Urothelium cell line (cell line): ENCODE measurements at regions not wholly inside any gene's neighbourhood (a gene's known extent, or its start where the extent isn't known, plus 50 kb on each side); places are given as distances from the start of the nearest gene placed in this dataset.

Experiments used
- DNase-seq: peaks from one replicate; pipeline ENCODE4 v3.0.0; 2011; ENCODE audit warnings: low spot score, mixed read lengths
- FAIRE-seq: peaks from 2 replicates; lab custom pipeline; 2011; peaks lifted over from hg19 to GRCh38; lab: Jason Lieb, UNC

DNA sequence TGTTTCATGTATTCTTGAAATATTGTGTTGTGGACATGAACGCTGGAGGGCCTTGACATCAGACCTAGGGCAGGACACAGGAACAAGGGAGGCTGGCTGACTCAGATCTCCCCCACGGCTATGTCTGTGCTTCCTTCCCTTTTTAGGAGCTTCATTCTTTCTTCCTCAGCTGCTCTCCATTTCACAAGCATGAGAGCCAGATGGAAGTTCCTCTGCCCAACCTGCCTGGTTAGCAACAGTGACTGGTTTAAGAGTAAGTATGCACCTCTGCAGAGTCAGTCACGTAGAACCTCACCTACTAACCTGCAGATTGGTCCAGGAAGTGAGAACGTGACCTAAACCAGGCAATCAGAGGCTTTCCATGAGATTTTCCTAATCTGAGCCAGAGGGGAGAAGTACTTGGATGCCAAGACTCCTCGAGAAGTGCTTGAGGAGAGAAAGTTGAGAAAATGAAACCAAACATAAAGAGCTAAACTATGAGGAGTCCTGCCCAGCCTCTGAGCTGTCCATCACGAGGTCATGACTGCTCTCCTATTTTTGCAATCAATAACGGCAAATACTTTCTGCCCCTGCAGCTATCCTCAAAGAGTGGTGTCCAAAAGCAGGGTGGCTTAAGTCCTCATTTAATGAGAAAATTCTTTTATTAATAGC, 465.2 kb upstream of the CITED2 start:
- FAIRE-seq (no peak), DNase-seq (no peak)

GRCh38 chr6:139834232-139834631, 459.8 kb upstream of the CITED2 start:
- FAIRE-seq, result no peak
- no peak for DNase-seq

DNA sequence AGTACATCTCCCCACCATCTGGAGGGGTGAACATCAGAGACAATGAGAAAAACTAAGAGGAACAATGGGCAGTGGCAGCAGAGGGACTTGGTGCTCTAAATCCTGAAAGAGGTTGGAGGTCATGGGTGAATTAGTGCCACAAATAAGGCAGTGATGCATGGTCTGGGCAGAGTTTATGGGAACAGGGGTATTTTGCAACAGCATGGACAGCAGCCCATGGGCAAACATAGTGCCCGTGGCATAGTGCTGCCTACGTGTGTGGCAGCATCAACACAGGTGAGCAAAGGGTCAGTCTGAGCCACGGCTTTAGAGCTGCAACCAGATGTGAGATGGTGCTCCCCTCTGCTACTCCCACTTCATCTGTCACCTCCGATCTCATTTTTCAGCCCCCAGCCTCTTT, 459.1 kb upstream of the CITED2 start:
- DNase-seq (no peak), FAIRE-seq (no peak)

GRCh38 chr6:139832493-139833305, 458.3 kb upstream of the CITED2 start:
- DNase-seq, result no peak
- FAIRE-seq, result no peak

DNA sequence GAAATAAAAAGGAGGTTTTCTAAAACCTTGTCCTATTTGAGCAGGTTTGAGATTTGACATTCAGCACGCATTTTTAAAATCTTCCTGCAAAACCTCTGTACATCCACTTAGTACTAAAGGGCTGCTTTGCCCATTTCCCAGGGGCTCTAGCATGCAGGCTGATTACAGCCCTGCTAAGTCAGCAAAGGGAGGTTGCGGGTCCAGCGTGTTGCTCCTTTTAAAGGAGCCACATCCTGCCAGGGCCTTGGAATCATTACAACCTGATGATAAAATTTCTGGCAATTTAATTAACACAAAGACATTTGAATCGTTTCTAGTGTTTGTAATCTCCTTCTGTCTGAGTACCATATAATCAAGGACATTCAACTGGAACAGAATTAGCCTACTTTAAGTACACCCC, 455.1 kb upstream of the CITED2 start:
- DNase-seq, result no peak
- no peak for FAIRE-seq

DNA sequence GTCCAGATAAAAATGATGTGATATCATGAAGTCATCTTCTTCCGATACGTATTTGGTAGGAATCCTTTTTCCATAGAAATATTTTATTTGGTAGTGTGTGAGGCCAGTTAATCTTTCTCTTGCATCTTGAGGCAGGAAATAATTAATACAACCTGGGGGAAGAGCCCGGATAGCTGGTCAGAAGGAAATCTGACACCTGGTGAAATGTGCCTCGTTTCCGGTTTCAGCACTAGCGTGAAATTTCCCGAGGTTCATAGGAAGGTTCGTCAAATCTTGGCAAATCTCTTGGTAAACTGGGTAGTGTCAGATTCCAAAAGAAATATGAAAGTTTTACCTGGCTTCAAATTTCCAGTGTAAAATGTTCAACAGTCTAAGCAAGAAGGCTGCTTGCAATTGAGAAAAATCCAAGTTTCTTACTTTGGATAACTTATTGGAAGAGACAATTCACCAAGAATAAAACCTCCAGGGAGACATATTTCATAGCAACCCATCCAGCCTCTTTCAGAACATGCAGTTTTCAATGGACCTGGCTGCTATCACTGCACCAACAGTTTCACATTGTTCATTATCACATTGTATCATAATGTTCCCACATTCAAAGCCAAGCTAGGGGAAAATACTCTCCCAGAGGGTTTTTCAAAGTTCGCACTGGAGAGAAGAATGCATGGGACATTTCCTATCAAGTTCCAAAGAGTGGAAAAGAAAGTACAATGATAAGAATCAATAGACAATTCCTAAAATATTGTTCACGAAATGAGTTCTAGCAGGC, 454.5 kb upstream of the CITED2 start:
- FAIRE-seq (no peak), DNase-seq (no peak)

- no peak for FAIRE-seq
Observed at GRCh38 chr6:139825935-139826374, 451.5 kb upstream of the CITED2 start.

DNA sequence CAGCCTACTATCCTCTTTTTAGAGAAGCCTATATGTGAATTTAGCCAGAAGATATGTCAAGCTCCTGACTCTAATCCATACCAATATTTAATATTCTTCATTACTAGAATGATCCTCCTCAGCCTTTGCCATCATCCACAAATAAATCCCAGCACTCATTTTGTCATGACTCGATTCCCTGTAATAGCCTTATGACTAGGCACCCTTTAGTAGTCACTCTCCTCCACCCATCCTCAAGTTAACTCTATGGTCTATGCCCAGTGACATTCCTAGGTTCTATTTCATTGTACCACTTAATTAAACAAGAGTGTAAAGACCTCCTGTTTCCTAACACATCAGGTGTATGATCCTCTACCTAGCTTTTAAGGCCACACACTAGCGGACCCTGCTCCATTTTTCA, 450.4 kb upstream of the CITED2 start:
- no peak for FAIRE-seq
- DNase-seq, result no peak

More at GRCh38 chr6:139825935-139826374, 451.5 kb upstream of the CITED2 start:
- no peak for DNase-seq

DNA sequence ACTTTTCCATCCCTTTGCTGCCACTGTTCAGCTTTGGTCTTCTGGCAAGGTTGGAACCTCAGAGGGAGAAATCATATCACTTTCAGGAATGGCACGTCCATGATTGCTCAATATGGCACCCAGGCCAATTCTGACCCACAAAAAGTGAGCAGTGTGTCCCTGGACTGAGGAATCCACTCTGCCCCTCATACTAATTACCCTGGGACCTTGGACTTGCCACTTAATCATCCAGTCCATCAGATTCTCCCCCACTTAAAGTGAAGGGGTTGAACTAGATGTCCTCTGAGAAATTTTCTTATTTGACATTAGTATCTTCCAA, 449.3 kb upstream of the CITED2 start:
- DNase-seq (no peak), FAIRE-seq (no peak)

DNA sequence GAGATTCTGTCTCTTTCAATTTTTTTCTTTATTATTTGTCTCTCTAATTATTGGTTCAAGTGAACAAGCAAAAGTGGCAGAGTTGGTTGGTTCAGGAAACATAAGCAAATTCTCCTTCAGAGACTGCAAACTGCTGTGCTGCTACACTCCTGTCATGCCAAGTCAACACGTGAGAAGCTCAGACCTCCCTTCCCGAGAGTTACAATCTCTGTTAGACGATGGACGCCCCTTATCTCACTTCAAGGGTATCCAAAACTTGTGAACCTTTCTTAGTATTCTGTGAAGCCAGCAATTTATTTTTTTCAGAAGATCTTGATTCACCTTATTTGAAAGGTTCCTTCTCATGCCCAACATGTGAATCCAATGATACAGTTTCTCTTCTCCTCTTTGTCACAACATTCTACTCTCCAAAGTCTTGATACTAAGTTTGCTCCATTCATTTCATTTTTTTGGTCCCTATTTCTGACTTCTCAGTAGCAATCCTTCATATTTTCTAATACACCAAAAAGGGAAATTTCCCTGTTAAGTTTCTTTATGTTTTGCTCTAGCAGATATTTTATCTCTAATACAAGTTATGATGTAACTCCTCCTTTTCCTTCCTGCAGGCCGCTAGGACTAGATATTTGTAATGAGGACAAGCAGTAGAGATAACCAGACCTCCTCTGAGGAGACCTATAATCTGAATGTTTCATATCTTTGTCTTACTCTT, 448.8 kb upstream of the CITED2 start:
- no peak for DNase-seq
- FAIRE-seq, result no peak

DNA sequence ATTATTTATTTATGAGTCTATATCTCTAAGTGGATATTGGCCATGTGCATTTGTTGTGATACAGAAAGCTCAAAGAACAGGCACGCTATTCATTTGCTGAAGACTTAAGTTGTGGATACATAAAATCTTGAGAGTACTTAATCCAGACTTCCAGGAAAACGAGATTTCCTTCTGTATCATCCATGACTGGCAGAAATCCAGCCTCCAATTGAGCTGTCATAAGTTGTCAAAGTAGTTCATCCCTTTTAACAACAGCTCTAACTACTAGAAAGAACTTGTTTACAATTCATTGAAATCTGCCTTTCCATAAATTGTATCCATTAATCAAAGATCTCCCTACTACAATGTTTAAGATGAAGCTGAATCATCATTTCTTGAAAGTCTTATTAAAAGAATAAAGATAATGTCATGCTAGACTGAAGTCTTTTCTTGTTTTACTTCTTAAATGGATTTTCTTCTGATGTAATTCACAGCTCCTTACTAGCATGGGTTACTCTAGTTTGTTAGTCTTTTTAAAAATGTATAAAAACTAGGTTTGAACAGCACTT, 447.3 kb upstream of the CITED2 start:
- DNase-seq (no peak), FAIRE-seq (no peak)

GRCh38 chr6:139820210-139820609, 445.8 kb upstream of the CITED2 start:
- FAIRE-seq (no peak), DNase-seq (peak; percentile 60)

GRCh38 chr6:139819776-139820175, 445.3 kb upstream of the CITED2 start:
- no peak for DNase-seq

DNA sequence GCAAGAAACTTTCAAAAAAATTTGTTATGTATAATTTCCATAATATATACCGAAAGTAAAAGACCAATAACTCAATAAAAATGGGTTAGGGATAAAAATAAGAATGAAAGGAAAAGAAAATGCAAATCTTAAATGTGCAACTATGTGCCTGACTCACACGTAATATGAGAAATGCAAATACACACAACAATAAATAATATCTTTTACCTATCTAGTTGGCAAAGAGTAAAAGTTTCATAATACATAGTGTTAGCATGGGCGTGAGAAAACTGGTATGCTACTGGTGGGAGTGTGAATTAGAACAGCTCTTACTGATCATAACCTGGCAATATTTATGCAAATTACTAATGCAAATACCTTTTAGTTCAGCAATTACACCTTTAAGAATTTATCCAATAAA, 438.5 kb upstream of the CITED2 start:
- FAIRE-seq (no peak), DNase-seq (no peak)

More at GRCh38 chr6:139819776-139820175, 445.3 kb upstream of the CITED2 start:
- FAIRE-seq, result no peak

DNA sequence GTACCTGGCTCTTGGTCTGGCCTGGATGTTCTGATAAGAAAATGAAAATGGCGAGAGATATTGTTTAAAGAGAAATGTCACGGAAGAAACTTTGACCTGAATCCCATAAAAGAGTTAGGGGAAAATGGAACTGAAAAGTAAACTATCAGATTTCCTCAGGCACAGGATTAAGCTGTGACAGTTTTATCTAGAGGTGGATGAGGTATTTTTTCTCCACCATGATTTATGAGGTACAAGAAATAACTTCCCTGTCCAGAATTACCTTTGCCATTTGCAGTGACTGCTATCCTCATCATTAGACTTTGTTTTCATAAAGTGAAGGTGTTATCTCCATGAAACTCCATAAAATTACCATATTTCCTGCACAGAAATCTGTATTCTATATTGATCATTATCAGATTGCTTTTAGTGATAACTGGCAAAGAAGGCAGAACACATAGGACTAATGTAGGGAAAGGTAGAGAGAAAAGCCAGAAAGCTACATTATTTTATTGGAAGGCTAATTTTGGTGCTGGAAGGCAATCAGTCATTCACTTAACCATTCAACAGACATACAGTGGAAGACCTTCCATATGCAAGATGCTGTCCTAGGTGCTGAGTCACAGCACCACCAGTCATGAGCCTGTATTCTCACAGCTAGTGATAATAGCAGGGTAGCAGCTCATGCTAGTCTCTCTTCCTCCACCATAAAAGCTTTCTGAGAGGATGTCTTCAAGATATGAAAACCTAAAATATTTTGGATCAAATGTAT, 427.3 kb upstream of the CITED2 start:
- FAIRE-seq, result no peak
- DNase-seq, result no peak

DNA sequence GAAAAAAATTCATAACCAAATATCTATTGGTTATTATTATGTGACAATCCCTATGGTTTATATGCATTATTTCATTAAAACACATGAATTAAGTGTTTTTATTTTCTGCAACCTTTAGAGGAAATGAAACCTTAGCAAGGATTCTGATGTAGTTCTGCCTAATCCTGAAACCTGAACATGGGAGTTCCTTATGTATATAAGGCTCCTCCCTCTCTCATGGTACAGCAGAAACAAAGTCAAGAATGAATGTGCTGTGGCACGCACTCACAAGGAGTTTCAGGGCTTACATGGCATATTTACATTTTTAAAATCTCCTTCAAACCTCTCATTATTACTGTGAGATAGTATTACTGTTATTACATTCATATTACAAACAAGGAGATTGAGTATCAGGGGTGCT, 426.4 kb upstream of the CITED2 start:
- DNase-seq (no peak), FAIRE-seq (no peak)

- DNase-seq (no peak), FAIRE-seq (no peak)
Observed at GRCh38 chr6:139790527-139790926, 416.1 kb upstream of the CITED2 start.

DNA sequence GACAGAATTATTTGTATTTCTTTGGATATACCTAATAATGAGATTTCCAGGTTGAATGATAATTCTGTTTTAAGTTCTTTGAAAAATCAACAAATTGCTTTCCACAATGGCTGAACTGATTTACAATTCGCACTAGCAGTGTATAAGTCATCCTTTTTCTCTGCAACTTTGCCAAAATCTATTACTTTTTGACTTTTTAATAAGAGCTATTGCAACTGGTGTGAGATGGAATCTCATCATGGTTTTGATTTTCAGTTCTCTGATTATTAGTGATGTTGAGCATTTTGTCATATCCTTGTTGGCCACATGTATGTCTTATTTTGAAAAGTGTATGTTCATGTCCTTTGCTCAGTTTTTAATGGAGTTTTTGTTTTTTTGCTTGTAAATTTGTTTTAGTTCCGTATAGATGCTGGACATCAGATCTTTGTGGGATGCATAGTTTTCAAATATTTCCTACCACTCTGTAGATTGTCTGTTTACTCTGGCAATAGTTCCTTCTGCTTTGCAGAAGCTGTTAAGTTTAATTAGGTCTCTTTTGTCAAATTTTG, 409.8 kb upstream of the CITED2 start:
- no peak for DNase-seq
- FAIRE-seq, result no peak

DNA sequence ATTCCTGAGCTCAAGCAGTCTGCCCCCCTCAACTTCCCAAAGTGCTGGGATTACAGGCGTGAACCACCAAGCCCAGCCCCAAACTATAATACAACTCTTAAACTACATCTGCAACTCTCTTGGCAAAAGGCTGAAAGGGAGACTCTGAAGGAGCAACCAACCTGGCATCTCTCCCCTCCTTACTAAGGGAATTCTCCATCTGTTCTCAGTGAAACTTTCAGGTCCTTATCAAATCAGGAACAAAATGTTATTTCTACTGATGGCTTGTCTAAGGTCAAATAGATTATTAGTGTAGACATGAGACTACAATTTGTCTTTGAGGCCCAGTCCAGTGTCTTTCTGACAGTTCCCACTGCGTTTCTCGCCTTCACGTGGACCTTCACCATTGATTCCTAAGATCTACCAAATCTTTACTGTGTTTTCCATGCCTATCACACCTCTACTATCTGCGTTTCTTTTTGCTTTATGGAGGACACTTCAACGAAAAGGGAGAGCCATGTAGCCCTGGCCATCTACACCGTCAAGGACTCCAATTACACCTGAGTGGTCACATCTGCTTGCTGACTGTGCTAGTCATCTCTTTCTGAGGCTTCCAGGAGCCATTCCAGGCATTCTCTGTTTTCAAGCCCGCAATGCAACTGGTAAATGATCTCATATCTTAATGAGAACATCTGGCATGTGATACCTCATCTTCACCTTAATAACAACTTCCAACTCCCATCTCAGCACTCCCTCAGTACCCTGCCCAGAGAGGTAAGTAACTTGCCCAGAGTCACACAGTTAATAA, 405.7 kb upstream of the CITED2 start:
- FAIRE-seq (no peak), DNase-seq (no peak)
